ENCODE measurements at regions not wholly inside any gene's neighbourhood (a gene's known extent, or its start where the extent isn't known, plus 50 kb on each side); places are given as distances from the start of the nearest gene placed in this dataset.
A peak's percentile ranks its signal among the peaks of the same experiment; 100 is the strongest.

DNA sequence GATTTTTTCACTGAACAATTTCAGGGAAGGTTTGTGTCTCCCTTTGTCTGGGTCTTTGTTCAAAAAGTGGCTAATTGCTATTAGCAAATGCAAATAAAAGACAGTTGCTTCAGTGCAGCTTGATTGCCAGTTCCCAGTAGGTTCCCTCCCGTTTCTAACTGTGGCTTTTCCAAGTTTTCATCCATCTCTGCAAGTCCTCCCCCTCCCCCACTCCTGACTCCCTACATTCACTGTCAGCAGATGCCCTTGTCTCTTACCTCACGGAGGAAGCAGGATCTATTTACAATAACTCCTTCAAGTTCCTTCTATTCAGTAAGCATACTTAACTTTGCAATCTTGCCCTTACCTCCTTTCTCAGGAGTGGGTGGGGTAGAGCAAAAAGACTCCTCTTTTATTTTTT lies 55.4 kb upstream of the SCEL start:
- DNase-seq (ENCODE audit: low spot score), result peak; percentile 8
- in situ Hi-C loops (cut with HindIII; ENCODE audit: low sequenced_read_pairs), result no loop called here

GRCh38 chr13:77479326-77479725 lies 56.2 kb upstream of the SCEL start:
- no peak for DNase-seq (ENCODE audit: low spot score)
- in situ Hi-C loops (cut with HindIII; ENCODE audit: low sequenced_read_pairs), result no loop called here

DNA sequence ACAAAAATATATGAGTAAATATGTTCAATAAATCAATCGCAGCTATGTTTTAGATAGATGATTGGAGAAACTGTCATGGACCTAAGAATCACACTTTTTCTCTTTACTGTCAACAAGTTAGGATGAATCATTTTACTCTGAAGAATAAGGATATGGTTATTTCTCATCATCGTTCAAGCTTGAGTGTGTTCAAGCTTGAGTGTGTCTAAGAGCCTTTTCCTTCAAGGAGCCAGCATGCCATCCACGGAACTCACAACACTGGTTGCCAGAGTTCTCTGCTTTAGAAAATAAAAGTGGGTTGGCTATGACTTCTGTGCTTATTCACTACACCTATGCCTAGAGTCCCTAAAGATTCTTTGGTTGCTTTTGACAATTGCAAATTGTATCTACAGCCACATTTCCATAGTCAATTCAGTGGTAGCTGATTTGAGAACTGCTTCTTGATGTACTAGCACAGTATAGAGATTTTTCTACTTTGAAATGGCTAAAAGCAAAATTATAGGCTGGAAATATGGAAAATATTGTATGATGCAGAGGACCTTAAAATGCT lies 58.1 kb upstream of the SCEL start:
- in situ Hi-C loops (cut with HindIII; ENCODE audit: low sequenced_read_pairs), result no loop called here
- peak; percentile 37 for DNase-seq (ENCODE audit: low spot score)

DNA sequence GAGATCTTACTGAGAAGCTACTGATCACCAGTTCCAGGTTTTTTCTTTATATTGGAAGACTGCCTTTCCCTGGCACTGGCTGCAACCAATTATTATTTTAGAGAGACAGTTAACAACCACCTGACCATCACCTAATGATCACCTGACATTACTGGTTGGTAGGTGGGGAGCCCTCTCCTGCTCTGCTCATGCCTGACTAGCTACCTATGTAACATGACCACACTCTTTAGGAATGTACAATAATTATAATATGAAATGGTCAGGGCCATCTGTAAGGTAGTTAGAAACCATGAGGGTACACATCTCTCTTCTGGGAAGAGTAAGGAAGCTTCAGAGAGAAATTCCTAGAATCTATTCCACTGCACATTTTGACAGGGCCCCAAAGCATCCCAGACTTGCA lies 59.0 kb upstream of the SCEL start:
- in situ Hi-C loops (cut with HindIII; ENCODE audit: low sequenced_read_pairs), result no loop called here
- DNase-seq (ENCODE audit: low spot score), result no peak

- in situ Hi-C loops (cut with HindIII; ENCODE audit: low sequenced_read_pairs), result no loop called here
- DNase-seq (ENCODE audit: low spot score), result no peak
Measured at GRCh38 chr13:77475345-77476084, 60.0 kb upstream of the SCEL start.

- no peak for DNase-seq (ENCODE audit: low spot score)
- in situ Hi-C loops (cut with HindIII; ENCODE audit: low sequenced_read_pairs), result no loop called here
Measured at GRCh38 chr13:77470986-77471385, 64.5 kb upstream of the SCEL start.

GRCh38 chr13:77466753-77467422 lies 68.6 kb upstream of the SCEL start:
- in situ Hi-C loops (cut with HindIII; ENCODE audit: low sequenced_read_pairs), result no loop called here
- no peak for DNase-seq (ENCODE audit: low spot score)

- in situ Hi-C loops (cut with HindIII; ENCODE audit: low sequenced_read_pairs), result no loop called here
- no peak for DNase-seq (ENCODE audit: low spot score)
Measured at GRCh38 chr13:77465603-77466195, 69.8 kb upstream of the SCEL start.

DNA sequence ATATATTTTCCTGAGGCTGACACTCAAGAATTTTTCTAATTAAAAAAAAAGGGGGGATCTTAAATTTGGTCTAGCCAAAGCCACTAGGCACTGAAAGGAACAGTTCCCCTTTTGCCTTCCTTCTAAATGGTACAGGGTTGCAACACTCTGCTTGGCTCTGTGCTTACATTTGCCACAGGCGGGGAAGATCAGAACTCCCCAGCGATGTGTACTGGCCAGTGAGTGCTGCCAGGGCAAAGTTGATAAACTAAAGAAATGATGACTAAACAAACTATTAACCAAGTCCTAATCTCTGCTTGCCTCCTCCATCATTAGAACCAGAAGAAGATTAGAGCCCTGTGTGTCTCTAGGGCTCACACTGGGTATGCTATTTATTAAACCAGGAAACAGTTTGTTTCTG lies 75.3 kb upstream of the SCEL start:
- no peak for DNase-seq (ENCODE audit: low spot score)
- in situ Hi-C loops (cut with HindIII; ENCODE audit: low sequenced_read_pairs), result no loop called here

- in situ Hi-C loops (cut with HindIII; ENCODE audit: low sequenced_read_pairs), result no loop called here
Measured at GRCh38 chr13:77459592-77459991, 75.9 kb upstream of the SCEL start.

GRCh38 chr13:77458736-77459135 lies 76.8 kb upstream of the SCEL start:
- no peak for DNase-seq (ENCODE audit: low spot score)
- in situ Hi-C loops (cut with HindIII; ENCODE audit: low sequenced_read_pairs), result no loop called here

More at GRCh38 chr13:77459592-77459991, 75.9 kb upstream of the SCEL start:
- no peak for DNase-seq (ENCODE audit: low spot score)

DNA sequence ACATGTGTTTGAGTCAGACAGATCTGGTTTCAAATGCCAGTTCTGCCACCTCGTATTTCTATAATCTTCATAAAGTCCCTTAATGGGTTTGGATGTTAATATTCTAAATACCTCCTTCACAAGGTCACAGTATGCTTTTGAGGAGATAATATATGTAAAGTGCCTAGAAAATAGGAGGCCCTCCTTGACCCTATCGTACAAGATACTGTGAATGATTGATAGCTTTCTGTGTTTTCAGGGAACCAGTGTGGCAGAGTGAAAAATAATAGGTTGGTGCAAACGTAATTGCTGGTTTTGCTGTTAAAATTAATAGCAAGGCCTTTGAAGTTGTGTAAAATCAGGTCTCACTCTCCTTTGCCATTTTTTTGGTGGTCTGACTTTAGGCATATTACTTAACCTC lies 77.5 kb upstream of the SCEL start:
- in situ Hi-C loops (cut with HindIII; ENCODE audit: low sequenced_read_pairs), result no loop called here

GRCh38 chr13:77456271-77456670 lies 79.2 kb upstream of the SCEL start:
- no peak for DNase-seq (ENCODE audit: low spot score)
- in situ Hi-C loops (cut with HindIII; ENCODE audit: low sequenced_read_pairs), result no loop called here

More for the DNA sequence above, 77.5 kb upstream of the SCEL start:
- no peak for DNase-seq (ENCODE audit: low spot score)

DNA sequence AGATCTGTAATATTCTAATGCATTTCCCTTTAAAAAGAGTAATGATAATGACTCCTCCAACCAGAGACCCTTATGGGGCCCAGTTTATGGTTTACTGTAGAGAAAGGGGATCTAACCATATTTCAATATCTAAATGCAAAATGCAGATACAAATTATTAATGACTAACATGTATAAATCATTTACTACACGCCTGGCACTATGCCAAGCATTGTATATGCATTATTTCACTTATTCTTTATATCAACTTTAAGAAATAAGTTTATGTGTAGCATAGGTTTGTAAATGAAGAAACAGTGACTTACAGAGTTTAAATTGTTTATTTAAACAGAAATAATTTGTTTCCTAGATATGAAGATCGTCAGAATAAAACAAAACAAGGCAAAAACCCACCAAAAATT lies 86.2 kb upstream of the SCEL start:
- DNase-seq (ENCODE audit: low spot score), result no peak
- in situ Hi-C loops (cut with HindIII; ENCODE audit: low sequenced_read_pairs), result no loop called here

DNA sequence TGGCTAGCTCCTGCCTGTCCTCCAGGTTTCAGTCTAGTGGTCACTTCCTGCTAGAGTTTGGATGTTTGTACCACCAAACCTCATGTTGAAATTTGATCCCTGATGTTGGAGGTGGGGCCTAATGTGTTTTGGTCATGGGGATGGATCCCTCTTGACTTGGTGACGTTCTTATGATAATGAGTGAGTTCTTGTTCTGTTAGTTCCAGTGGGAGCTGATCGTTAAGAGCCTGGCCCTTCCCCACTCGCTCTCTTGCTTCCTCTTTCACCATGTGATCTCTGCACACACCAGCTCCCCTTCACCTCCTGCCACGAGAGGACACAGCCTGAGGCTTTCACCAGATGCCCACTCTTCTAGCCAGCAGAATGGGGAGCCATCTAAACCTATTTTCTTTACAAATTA lies 86.8 kb upstream of the SCEL start:
- in situ Hi-C loops (cut with HindIII; ENCODE audit: low sequenced_read_pairs), result no loop called here
- no peak for DNase-seq (ENCODE audit: low spot score)

- no peak for DNase-seq (ENCODE audit: low spot score)
- in situ Hi-C loops (cut with HindIII; ENCODE audit: low sequenced_read_pairs), result no loop called here
Measured at GRCh38 chr13:77443511-77443910, 92.0 kb upstream of the SCEL start.

- in situ Hi-C loops (cut with HindIII; ENCODE audit: low sequenced_read_pairs), result no loop called here
- no peak for DNase-seq (ENCODE audit: low spot score)
Measured at GRCh38 chr13:77437267-77437666, 98.2 kb upstream of the SCEL start.

DNA sequence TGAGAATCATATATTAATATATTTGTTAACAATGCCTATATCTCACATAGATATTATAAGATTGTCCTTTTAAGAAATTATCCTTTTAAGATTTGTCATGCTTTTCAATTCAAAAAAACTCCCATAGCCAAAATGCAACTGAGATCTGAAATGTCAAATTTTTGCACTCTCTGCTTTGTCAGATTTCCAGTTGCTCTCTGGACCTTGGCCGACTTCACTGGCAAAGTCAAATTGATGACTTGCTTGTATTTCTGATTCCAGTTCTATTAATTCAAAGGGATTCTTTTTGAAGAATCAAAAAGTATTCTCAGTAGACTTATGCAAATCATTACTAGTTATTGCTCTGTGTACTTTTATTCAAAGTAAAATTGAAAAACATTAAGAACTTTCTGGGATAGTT lies 101.2 kb upstream of the SCEL start:
- in situ Hi-C loops (cut with HindIII; ENCODE audit: low sequenced_read_pairs), result no loop called here
- no peak for DNase-seq (ENCODE audit: low spot score)

- no peak for DNase-seq (ENCODE audit: low spot score)
- in situ Hi-C loops (cut with HindIII; ENCODE audit: low sequenced_read_pairs), result no loop called here
Measured at GRCh38 chr13:77431449-77431848, 104.1 kb upstream of the SCEL start.

- in situ Hi-C loops (cut with HindIII; ENCODE audit: low sequenced_read_pairs), result no loop called here
- no peak for DNase-seq (ENCODE audit: low spot score)
Measured at GRCh38 chr13:77430377-77430951, 103.6 kb upstream of the MYCBP2 start.

Data from G401 (cell line).